Keratinocyte (primary cell): ENCODE measurements at regions not wholly inside any gene's neighbourhood (a gene's known extent, or its start where the extent isn't known, plus 50 kb on each side); places are given as distances from the start of the nearest gene placed in this dataset.
A peak's percentile ranks its signal among the peaks of the same experiment; 100 is the strongest.

Source experiments
- DNase-seq: peaks from one replicate; pipeline ENCODE4 v3.0.0-alpha.2; 2011; ENCODE audit warnings: low read depth, missing footprints, low spot score
- FAIRE-seq: peaks from 2 replicates; lab custom pipeline; 2011; peaks lifted over from hg19 to GRCh38; lab: Jason Lieb, UNC
- H2AFZ ChIP-seq: 2 replicates; pipeline ENCODE4 v1.6.0; 2012; ENCODE audit warnings: low read length, control low read depth, inconsistent platforms; ENCODE audit not compliant: control insufficient read depth
- H3K27ac ChIP-seq: 2 replicates; pipeline ENCODE4 v1.5.1; 2011; ENCODE audit warnings: low read length; ENCODE audit not compliant: control insufficient read depth, insufficient read depth
- H3K27me3 ChIP-seq: 3 replicates; pipeline ENCODE4 v1.6.0; 2011; ENCODE audit warnings: low read length; ENCODE audit not compliant: control insufficient read depth, insufficient read depth; ENCODE audit errors: extremely low read depth
- H3K36me3 ChIP-seq, 2 experiments: 2 replicates in 1 of 2; 3 replicates in 1 of 2; pipeline ENCODE4 v1.5.1; 2011; ENCODE audit warnings: low read length in 2 of 2, mild to moderate bottlenecking in 1 of 2; ENCODE audit not compliant: control insufficient read depth in 2 of 2, insufficient read depth in 2 of 2; ENCODE audit errors: extremely low read depth in 1 of 2
- H3K4me1 ChIP-seq: 3 replicates; pipeline ENCODE4 v1.5.1; 2011; ENCODE audit warnings: low read length; ENCODE audit not compliant: control insufficient read depth, insufficient read depth; ENCODE audit errors: extremely low read depth
- H3K4me2 ChIP-seq: 3 replicates; pipeline ENCODE4 v1.6.0; 2011; ENCODE audit warnings: low read depth, low read length; ENCODE audit not compliant: control insufficient read depth, insufficient read depth; ENCODE audit errors: extremely low read depth
- H3K4me3 ChIP-seq, 3 experiments: fragments of 200-600 bp in 1 of 3; sonication (generic) in 1 of 3; 2 replicates in 2 of 3; 3 replicates in 1 of 3; pipeline ENCODE4 v1.5.1; 2011 to 2016; ENCODE audit warnings: low read length in 3 of 3, mild to moderate bottlenecking in 3 of 3, control low read depth in 2 of 3, inconsistent platforms in 1 of 3, low read depth in 1 of 3, mixed read lengths in 1 of 3, mixed run types in 1 of 3, moderate library complexity in 1 of 3; ENCODE audit not compliant: control insufficient read depth in 2 of 3, insufficient read depth in 2 of 3; ENCODE audit errors: extremely low read depth in 1 of 3
- H3K79me2 ChIP-seq: 2 replicates; pipeline ENCODE4 v1.6.0; 2012; ENCODE audit warnings: low read length; ENCODE audit not compliant: control insufficient read depth, insufficient read depth
- H3K9ac ChIP-seq: 3 replicates; pipeline ENCODE4 v1.6.0; 2011; ENCODE audit warnings: low read length; ENCODE audit not compliant: control insufficient read depth, insufficient read depth; ENCODE audit errors: extremely low read depth
- H3K9me1 ChIP-seq: 3 replicates; pipeline ENCODE4 v1.6.0; 2011; ENCODE audit warnings: low read length; ENCODE audit not compliant: control insufficient read depth, insufficient read depth; ENCODE audit errors: extremely low read depth
- H3K9me3 ChIP-seq: 2 replicates; pipeline ENCODE4 v1.5.1; 2012; ENCODE audit warnings: low read depth, low read length; ENCODE audit not compliant: control insufficient read depth
- H4K20me1 ChIP-seq: 3 replicates; pipeline ENCODE4 v1.6.0; 2011; ENCODE audit warnings: low read length; ENCODE audit not compliant: control insufficient read depth, insufficient read depth; ENCODE audit errors: extremely low read depth
- CTCF ChIP-seq, 3 experiments: IDR thresholded peaks in 1 of 3; conservative IDR thresholded peaks in 1 of 3; optimal IDR thresholded peaks in 1 of 3; 2 replicates in 2 of 3; 3 replicates in 1 of 3; pipeline versions ENCODE3 to v1.5.1; 2011; ENCODE audit warnings: low read length in 3 of 3, mild to moderate bottlenecking in 3 of 3, moderate library complexity in 2 of 3, control low read depth in 1 of 3, inconsistent platforms in 1 of 3; ENCODE audit not compliant: insufficient read depth in 2 of 3; ENCODE audit errors: extremely low read depth in 1 of 3
- EZH2 ChIP-seq: IDR thresholded peaks from one replicate; pipeline ENCODE4 v1.6.1; 2012; ENCODE audit warnings: inconsistent platforms, mild to moderate bottlenecking, low read length, moderate library complexity
- dilution Hi-C: fragments of 300-500 bp; cut with MboI; formaldehyde crosslinking; loops from one replicate; pipeline ENCODE4 v1.7.0; 2020; ENCODE audit warnings: low sequenced_read_pairs; ENCODE audit not compliant: extremely low pct_ligation_motif_present

DNA sequence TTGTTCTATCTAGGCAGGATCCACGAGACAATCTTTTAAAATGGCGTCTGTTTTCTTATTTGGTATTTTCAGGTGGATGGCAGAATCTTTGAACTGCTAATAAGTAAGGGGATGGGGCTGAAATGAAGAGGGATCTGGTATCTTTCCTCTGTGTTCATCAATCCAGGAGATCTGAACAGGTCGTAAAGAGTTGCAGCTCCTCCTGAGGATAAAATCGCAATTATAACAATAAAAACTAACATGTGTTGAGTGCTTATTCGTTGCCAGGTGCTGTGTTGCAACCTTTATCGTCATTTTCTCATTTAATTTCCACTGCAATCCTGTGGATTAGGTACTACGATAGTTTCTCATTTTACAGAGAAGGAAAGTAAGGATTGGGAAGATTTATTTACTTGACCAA is 134.6 kb upstream of the DPYD start:
- Histone ChIP-seq H3K36me3 (no peaks in the 10 kb centered on the region), H3K4me1 (peaks cover 9% of the 10 kb centered on the region), H3K9me1 (no peaks in the 10 kb centered on the region), H3K9me3 (no peaks in the 10 kb centered on the region), H3K27me3 (no peaks in the 10 kb centered on the region), H3K79me2 (no peaks in the 10 kb centered on the region), H3K27ac (no peak overlapping the region), H3K4me2 (no peak overlapping the region), H3K4me3 (no peak overlapping the region), H2AFZ (no peak overlapping the region), H3K9ac (no peak overlapping the region), H4K20me1 (no peaks in the 10 kb centered on the region)
- no peak for TF ChIP-seq EZH2
- TF ChIP-seq CTCF (optimal IDR thresholded peaks at IDR 0.05 in 1 of 3, IDR thresholded peaks at IDR 0.05 in 1 of 3, conservative IDR thresholded peaks at IDR 0.05 in 1 of 3; ENCODE audit: extremely low read depth in 1 of 3, insufficient read depth in 2 of 3, low read length in 3 of 3), result no peak
- DNase-seq, result no peak
- dilution Hi-C loops, result no loop called here
- no peak for FAIRE-seq

DNA sequence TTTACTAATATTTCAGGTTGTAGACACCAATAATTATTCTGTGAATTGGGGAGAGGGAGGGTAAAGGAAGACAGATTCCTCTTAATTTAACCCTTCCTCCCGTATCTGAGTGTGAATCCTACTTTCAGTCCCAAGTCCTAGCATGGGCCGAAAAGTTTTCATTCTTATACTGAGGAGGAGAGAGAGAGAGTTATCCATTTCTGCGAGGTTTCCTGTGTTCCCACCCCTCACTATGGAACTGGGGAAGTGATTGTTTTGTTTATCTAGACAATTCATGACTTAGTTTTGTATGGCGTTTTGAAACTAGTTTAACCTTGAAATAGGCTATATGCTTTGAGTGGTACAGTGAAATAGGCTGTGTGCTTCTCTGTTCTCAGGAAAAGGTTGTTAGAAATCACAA is 134.0 kb upstream of the DPYD start:
- no peak for FAIRE-seq
- no peaks in the 10 kb centered on the region for H4K20me1 ChIP-seq
- H3K9ac ChIP-seq, result no peak overlapping the region
- H2AFZ ChIP-seq, result no peak overlapping the region
- H3K27me3 ChIP-seq, result peaks cover 4% of the 10 kb centered on the region
- H3K9me3 ChIP-seq, result no peaks in the 10 kb centered on the region
- H3K4me1 ChIP-seq, result peaks cover 9% of the 10 kb centered on the region
- TF ChIP-seq EZH2, result no peak
- H3K36me3 ChIP-seq, result no peaks in the 10 kb centered on the region
- no peak for DNase-seq
- H3K4me3 ChIP-seq, result no peak overlapping the region
- H3K27ac ChIP-seq, result no peak overlapping the region
- H3K79me2 ChIP-seq, result no peaks in the 10 kb centered on the region
- H3K4me2 ChIP-seq, result no peak overlapping the region
- dilution Hi-C loops, result no loop called here
- H3K9me1 ChIP-seq, result no peaks in the 10 kb centered on the region

GRCh38 chr1:98054367-98054701 is 133.5 kb upstream of the DPYD start:
- peak overlapping the region; percentile 48 for H2AFZ ChIP-seq
- DNase-seq (no peak), FAIRE-seq (no peak)
- dilution Hi-C loops, result no loop called here
- H3K4me2 ChIP-seq, result peak overlapping the region; percentile 79
- peaks cover 9% of the 10 kb centered on the region for H3K27me3 ChIP-seq
- peak overlapping the region in 1 of 3 experiments; percentile 54 for H3K4me3 ChIP-seq
- no peak overlapping the region for H3K27ac ChIP-seq
- no peaks in the 10 kb centered on the region for H4K20me1 ChIP-seq
- H3K9me1 ChIP-seq, result no peaks in the 10 kb centered on the region
- H3K9me3 ChIP-seq, result no peaks in the 10 kb centered on the region
- no peaks in the 10 kb centered on the region for H3K79me2 ChIP-seq
- peak overlapping the region; percentile 56 for H3K9ac ChIP-seq
- no peak for TF ChIP-seq EZH2
- TF ChIP-seq CTCF (optimal IDR thresholded peaks at IDR 0.05 in 1 of 3, IDR thresholded peaks at IDR 0.05 in 1 of 3, conservative IDR thresholded peaks at IDR 0.05 in 1 of 3; ENCODE audit: extremely low read depth in 1 of 3, insufficient read depth in 2 of 3, low read length in 3 of 3), result no peak
- H3K36me3 ChIP-seq, result no peaks in the 10 kb centered on the region
- H3K4me1 ChIP-seq, result peaks cover 9% of the 10 kb centered on the region
